H9 (cell line): ENCODE measurements at regions not wholly inside any gene's neighbourhood (a gene's known extent, or its start where the extent isn't known, plus 50 kb on each side); places are given as distances from the start of the nearest gene placed in this dataset.

Source experiments
- DNase-seq: peaks from one replicate; pipeline ENCODE4 v3.0.0-alpha.2; 2017
- H2AFZ ChIP-seq: one replicate; pipeline ENCODE4 v1.6.1; 2013; ENCODE audit warnings: mild to moderate bottlenecking, low read length, control low read depth, moderate library complexity
- H2AK5ac ChIP-seq: 2 replicates; pipeline ENCODE4 v1.6.1; 2013; ENCODE audit warnings: low read length, control low read depth, mixed read lengths; ENCODE audit not compliant: insufficient read length
- H2BK120ac ChIP-seq: one replicate; pipeline ENCODE4 v1.6.1; 2013; ENCODE audit warnings: low read depth, mild to moderate bottlenecking, low read length, control low read depth, inconsistent platforms; ENCODE audit not compliant: poor library complexity, severe bottlenecking
- H2BK12ac ChIP-seq: 2 replicates; pipeline ENCODE4 v1.6.1; 2013; ENCODE audit warnings: low read length, control low read depth, mixed read lengths, low read depth; ENCODE audit not compliant: insufficient read length
- H2BK15ac ChIP-seq: 2 replicates; pipeline ENCODE4 v1.6.1; 2013; ENCODE audit warnings: low read depth, low read length, control low read depth
- H2BK20ac ChIP-seq: one replicate; pipeline ENCODE4 v1.6.1; 2013; ENCODE audit warnings: low read depth, mild to moderate bottlenecking, low read length, control low read depth, inconsistent platforms; ENCODE audit not compliant: poor library complexity, severe bottlenecking
- H2BK5ac ChIP-seq: 2 replicates; pipeline ENCODE4 v1.6.1; 2013; ENCODE audit warnings: low read length, control low read depth, mixed read lengths; ENCODE audit not compliant: insufficient read length
- H3K14ac ChIP-seq: 2 replicates; pipeline ENCODE4 v1.6.1; 2013; ENCODE audit warnings: low read length, control low read depth; ENCODE audit not compliant: insufficient read depth
- H3K18ac ChIP-seq: 2 replicates; pipeline ENCODE4 v1.6.1; 2013; ENCODE audit warnings: low read depth, mild to moderate bottlenecking, mixed read lengths, low read length, control low read depth; ENCODE audit not compliant: insufficient read length
- H3K23ac ChIP-seq: 2 replicates; pipeline ENCODE4 v1.6.1; 2013; ENCODE audit warnings: low read length, control low read depth, mixed read lengths, low read depth; ENCODE audit not compliant: insufficient read length
- H3K23me2 ChIP-seq: 2 replicates; pipeline ENCODE4 v1.6.1; 2013; ENCODE audit warnings: low read depth, mild to moderate bottlenecking, mixed read lengths, low read length, control low read depth; ENCODE audit not compliant: insufficient read length, poor library complexity, severe bottlenecking
- H3K27ac ChIP-seq: 2 replicates; pipeline ENCODE4 v1.5.1; 2013; ENCODE audit warnings: low read length, control low read depth, mixed read lengths, low read depth; ENCODE audit not compliant: insufficient read length
- H3K27me3 ChIP-seq: 2 replicates; pipeline ENCODE4 v1.6.1; 2013; ENCODE audit warnings: low read length, control low read depth, inconsistent platforms; ENCODE audit not compliant: insufficient read depth
- H3K4ac ChIP-seq: 2 replicates; pipeline ENCODE4 v1.6.1; 2013; ENCODE audit warnings: low read depth, mild to moderate bottlenecking, control low read depth, inconsistent platforms, low read length, moderate library complexity
- H3K4me1 ChIP-seq: 2 replicates; pipeline ENCODE4 v1.6.1; 2013; ENCODE audit warnings: low read length, control low read depth, inconsistent platforms; ENCODE audit not compliant: insufficient read depth
- H3K4me2 ChIP-seq: 2 replicates; pipeline ENCODE4 v1.6.1; 2013; ENCODE audit warnings: low read length, control low read depth, mixed read lengths; ENCODE audit not compliant: insufficient read length, insufficient read depth
- H3K56ac ChIP-seq: 2 replicates; pipeline ENCODE4 v1.6.1; 2013; ENCODE audit warnings: low read depth, mild to moderate bottlenecking, mixed read lengths, low read length, control low read depth; ENCODE audit not compliant: insufficient read length
- H3K79me1 ChIP-seq: 2 replicates; pipeline ENCODE4 v1.6.1; 2013; ENCODE audit warnings: low read depth, mild to moderate bottlenecking, moderate library complexity, low read length, control low read depth, inconsistent platforms; ENCODE audit not compliant: insufficient read depth, poor library complexity, severe bottlenecking
- H3K79me2 ChIP-seq: 2 replicates; pipeline ENCODE4 v1.6.1; 2013; ENCODE audit warnings: low read length, control low read depth, inconsistent platforms; ENCODE audit not compliant: insufficient read depth
- H3K9ac ChIP-seq: 2 replicates; pipeline ENCODE4 v1.6.1; 2013; ENCODE audit warnings: low read length, control low read depth, mixed read lengths; ENCODE audit not compliant: insufficient read length; ENCODE audit errors: extremely low read depth
- H3K9me3 ChIP-seq: one replicate; pipeline ENCODE4 v1.6.1; 2013; ENCODE audit warnings: low read depth, low read length, inconsistent platforms; ENCODE audit not compliant: control insufficient read depth
- H3T11ph ChIP-seq: one replicate; pipeline ENCODE4 v1.6.1; 2013; ENCODE audit warnings: mild to moderate bottlenecking, low read length, control low read depth, inconsistent platforms
- H4K20me1 ChIP-seq: one replicate; pipeline ENCODE4 v1.6.1; 2013; ENCODE audit not compliant: control insufficient read depth, insufficient read length, insufficient read depth
- H4K5ac ChIP-seq: 2 replicates; pipeline ENCODE4 v1.6.1; 2013; ENCODE audit warnings: low read depth, mild to moderate bottlenecking, mixed read lengths, low read length, control low read depth; ENCODE audit not compliant: insufficient read length
- H4K8ac ChIP-seq: replicated peaks from 2 replicates; pipeline ENCODE4 v1.6.1; 2013; ENCODE audit warnings: low read length, control low read depth, mixed read lengths, low read depth; ENCODE audit not compliant: insufficient read length
- H4K91ac ChIP-seq: 2 replicates; pipeline ENCODE4 v1.6.1; 2013; ENCODE audit warnings: low read depth, mild to moderate bottlenecking, moderate library complexity, mixed read lengths, low read length, control low read depth; ENCODE audit not compliant: insufficient read length
- H3K27ac Mint-ChIP-seq, 3 experiments: 2 replicates in 2 of 3; 3 replicates in 1 of 3; pipeline ENCODE4 v1.8.0; 2020 to 2021; ENCODE audit warnings: mixed read lengths in 3 of 3, mild to moderate bottlenecking in 1 of 3, moderate library complexity in 1 of 3
- H3K27me3 Mint-ChIP-seq: 2 replicates; pipeline ENCODE4 v1.8.0; 2021; ENCODE audit warnings: low read depth, mild to moderate bottlenecking, moderate library complexity, mixed read lengths
- H3K36me3 Mint-ChIP-seq, 3 experiments: 2 replicates in 2 of 3; 3 replicates in 1 of 3; pipeline ENCODE4 v1.8.0; 2020 to 2021; ENCODE audit warnings: low read depth in 3 of 3, mixed read lengths in 3 of 3; ENCODE audit not compliant: insufficient read depth in 1 of 3
- H3K4me1 Mint-ChIP-seq, 2 experiments: 2 replicates each; pipeline ENCODE4 v1.8.0; 2020; ENCODE audit warnings: mixed read lengths in 2 of 2
- H3K4me3 Mint-ChIP-seq, 2 experiments: 2 replicates in 1 of 2; 3 replicates in 1 of 2; pipeline ENCODE4 v1.8.0; 2020 to 2021; ENCODE audit warnings: mild to moderate bottlenecking in 2 of 2, mixed read lengths in 2 of 2, moderate library complexity in 1 of 2
- H3K9me3 Mint-ChIP-seq, 2 experiments: 2 replicates in 1 of 2; 3 replicates in 1 of 2; pipeline ENCODE4 v1.8.0; 2020; ENCODE audit warnings: mild to moderate bottlenecking in 2 of 2, mixed read lengths in 2 of 2, moderate library complexity in 1 of 2
- WGBS: extraction: QIAGEN DNeasy Blood & Tissue Kit; methylation state at CpG from one replicate; pipeline ENCODE4 v1.1.7; 2013; ENCODE audit warnings: missing lambda C conversion rate, low lambda C conversion rate, mixed read lengths; ENCODE audit not compliant: insufficient read length; ENCODE audit errors: extremely low coverage; 5-methylcytosine and 5-hydroxymethylcytosine counted together
- TF ChIP-seq, protein P1 (sequence below): fragments of 200-600 bp; sonication (generic); conservative IDR thresholded peaks from 3 replicates; pipeline ENCODE4 v1.8.0; 2021; ENCODE audit warnings: antibody characterized with exemption, mild to moderate bottlenecking

GRCh38 chr17:77064598-77064997 lies 76.2 kb upstream of the SEC14L1 start:
- H3K14ac ChIP-seq: no peak overlapping the region
- no peak overlapping the region for H4K91ac ChIP-seq
- no peaks in the 10 kb centered on the region for H3K23me2 ChIP-seq
- no peak overlapping the region for H3K27ac ChIP-seq
- H4K5ac ChIP-seq: no peak overlapping the region
- WGBS: no CpG with 5 or more reads among the region's 5 CpGs
- TF ChIP-seq, protein P1, sequence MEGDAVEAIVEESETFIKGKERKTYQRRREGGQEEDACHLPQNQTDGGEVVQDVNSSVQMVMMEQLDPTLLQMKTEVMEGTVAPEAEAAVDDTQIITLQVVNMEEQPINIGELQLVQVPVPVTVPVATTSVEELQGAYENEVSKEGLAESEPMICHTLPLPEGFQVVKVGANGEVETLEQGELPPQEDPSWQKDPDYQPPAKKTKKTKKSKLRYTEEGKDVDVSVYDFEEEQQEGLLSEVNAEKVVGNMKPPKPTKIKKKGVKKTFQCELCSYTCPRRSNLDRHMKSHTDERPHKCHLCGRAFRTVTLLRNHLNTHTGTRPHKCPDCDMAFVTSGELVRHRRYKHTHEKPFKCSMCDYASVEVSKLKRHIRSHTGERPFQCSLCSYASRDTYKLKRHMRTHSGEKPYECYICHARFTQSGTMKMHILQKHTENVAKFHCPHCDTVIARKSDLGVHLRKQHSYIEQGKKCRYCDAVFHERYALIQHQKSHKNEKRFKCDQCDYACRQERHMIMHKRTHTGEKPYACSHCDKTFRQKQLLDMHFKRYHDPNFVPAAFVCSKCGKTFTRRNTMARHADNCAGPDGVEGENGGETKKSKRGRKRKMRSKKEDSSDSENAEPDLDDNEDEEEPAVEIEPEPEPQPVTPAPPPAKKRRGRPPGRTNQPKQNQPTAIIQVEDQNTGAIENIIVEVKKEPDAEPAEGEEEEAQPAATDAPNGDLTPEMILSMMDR: no peak
- H3K27me3 Mint-ChIP-seq: peaks cover 5% of the 10 kb centered on the region
- H2AFZ ChIP-seq: no peak overlapping the region
- no peak overlapping the region for H3T11ph ChIP-seq
- no peaks in the 10 kb centered on the region for H3K79me2 ChIP-seq
- H3K9me3 ChIP-seq: no peaks in the 10 kb centered on the region
- no peak overlapping the region for H3K4ac ChIP-seq
- H2BK20ac ChIP-seq: no peak overlapping the region
- H4K20me1 ChIP-seq: no peaks in the 10 kb centered on the region
- H3K27ac Mint-ChIP-seq: no peak overlapping the region
- no peak for DNase-seq
- H3K9me3 Mint-ChIP-seq: no peaks in the 10 kb centered on the region
- no peak overlapping the region for H3K18ac ChIP-seq
- H2AK5ac ChIP-seq: no peak overlapping the region
- no peak overlapping the region for H4K8ac ChIP-seq
- H3K56ac ChIP-seq: no peak overlapping the region
- no peak overlapping the region for H3K4me3 Mint-ChIP-seq
- H3K36me3 Mint-ChIP-seq: no peaks in the 10 kb centered on the region
- no peak overlapping the region for H2BK12ac ChIP-seq
- H3K79me1 ChIP-seq: no peaks in the 10 kb centered on the region
- no peak overlapping the region for H3K23ac ChIP-seq
- no peak overlapping the region for H3K9ac ChIP-seq
- no peak overlapping the region for H2BK5ac ChIP-seq
- H3K4me1 Mint-ChIP-seq: peaks cover 15 to 17% of the 10 kb centered on the region in 2 experiments
- peaks cover 3% of the 10 kb centered on the region; the same call in 1 of the 2 replicates for H3K4me1 ChIP-seq
- no peak overlapping the region for H3K4me2 ChIP-seq
- no peak overlapping the region for H2BK120ac ChIP-seq
- no peaks in the 10 kb centered on the region for H3K27me3 ChIP-seq
- H2BK15ac ChIP-seq: no peak overlapping the region
